ENCODE measurements at regions not wholly inside any gene's neighbourhood (a gene's known extent, or its start where the extent isn't known, plus 50 kb on each side); places are given as distances from the start of the nearest gene placed in this dataset.
"Not testable (repeated sequence)": the region's sequence is repeated elsewhere in the genome, so short reads cannot be mapped to it uniquely, and the experiment has no call there.

DNA sequence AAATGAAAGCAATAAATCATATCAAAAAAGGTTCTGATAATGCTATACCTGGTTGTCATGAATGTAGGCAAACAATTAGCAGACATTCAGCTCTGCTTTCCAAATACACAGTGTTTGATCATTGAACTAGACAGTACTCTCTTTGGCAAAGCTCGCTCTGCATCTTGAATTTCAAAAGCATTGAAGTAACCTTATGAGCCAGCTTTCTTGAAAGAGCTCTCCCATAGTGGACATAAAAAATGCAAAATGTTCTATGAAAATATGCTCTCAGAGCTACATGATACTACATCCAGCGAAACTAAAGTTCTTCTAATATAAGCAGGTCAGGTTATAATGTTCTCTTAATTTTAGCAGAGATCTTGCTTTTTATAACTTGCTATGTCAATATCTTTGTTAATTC lies 533.4 kb downstream of the CSNK1G3 start:
- no peak for DNase-seq

DNA sequence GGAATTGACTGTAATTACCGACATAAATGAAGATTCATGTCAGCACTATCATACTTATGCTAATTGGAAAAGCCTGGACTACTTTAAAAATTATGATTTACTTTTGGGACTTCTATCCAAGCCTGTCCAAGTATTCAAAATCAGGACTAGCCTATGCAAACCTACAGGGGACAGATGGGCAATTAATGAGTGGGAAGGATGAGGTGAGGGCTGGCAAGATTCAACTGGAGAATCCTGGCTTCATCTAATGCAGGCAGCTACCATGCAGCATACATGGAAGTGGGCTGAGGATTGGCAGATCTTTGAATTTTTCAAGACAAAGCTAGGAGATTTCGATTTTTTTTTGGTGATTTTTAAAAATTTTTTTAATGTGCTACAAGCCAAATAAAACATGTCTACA lies 532.6 kb downstream of the CSNK1G3 start:
- DNase-seq, result no peak

DNA sequence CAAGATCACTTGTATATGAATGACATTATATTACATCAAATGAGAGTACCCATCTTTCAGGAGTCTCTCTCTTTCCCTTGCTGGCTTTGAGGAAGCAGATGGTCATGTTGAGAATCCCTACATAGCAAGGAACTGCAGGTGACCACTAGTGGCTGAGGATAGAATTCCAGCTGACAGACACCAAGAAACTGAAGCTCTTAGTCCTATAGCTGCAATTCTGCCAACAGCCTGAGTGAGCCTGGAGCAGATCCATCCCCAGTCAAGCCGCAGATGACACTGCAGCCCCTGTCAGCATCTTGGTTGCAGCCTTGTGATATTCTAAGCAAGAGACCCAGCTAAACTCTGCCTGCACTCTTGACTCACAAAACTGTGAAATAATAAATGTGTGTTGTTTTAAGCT lies 531.5 kb downstream of the CSNK1G3 start:
- no peak for DNase-seq

DNA sequence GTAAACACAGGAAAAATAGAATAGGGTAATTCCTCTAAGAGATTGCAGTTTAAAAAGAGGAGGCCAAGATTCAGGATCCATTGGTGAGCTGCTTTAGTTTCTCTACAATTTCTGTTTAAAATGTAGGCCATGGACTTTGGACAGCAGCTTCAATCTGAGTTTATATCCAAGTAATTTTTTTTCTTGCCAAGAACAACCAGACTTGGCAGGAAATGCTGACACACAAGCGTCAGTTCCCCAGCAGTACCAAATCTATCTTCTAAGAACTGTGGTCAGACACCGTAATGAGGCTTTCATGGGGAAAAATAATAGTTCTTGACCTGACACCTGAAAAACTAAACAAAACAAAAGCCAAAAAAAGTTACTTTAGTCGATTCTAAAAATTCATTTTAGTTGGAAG lies 528.8 kb downstream of the CSNK1G3 start:
- DNase-seq, result no peak

DNA sequence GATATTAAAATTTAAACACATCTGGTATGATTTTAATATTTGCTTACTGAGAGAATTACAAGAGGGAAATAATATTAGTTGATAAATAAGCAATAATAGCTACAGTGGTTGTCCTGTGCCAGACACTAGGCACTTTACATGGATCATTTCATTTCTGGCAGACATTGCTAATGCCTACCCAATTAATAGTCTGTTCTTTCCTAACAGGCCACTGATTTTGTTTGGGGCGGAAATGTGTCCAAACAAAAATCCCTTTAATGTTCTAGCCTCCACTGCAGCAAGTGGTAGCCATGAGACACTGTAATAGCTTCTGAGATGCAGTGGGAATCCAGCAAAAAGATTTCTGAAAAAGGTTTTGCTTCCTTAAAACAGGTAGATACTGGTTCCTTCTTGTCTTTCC lies 527.4 kb downstream of the CSNK1G3 start:
- DNase-seq, result no peak

DNA sequence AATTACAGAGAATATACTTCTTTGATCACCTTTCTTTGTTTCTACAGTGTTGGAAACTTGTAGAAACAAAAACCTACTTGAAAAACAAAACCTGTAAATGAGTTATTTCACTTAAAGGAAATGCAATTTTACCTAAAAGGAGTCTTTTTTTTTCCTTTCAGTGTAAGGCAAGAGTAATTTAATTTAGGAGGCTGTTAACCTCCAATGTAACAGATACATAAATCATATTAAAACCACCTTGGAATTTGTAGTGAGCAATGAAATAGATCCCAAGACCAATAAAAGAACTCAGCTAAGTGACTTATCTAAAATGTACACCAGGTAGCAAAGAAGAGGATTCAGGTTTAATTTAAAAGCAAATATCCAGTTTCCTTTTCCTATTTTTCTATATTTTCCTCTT lies 524.8 kb downstream of the CSNK1G3 start:
- no peak for DNase-seq

DNA sequence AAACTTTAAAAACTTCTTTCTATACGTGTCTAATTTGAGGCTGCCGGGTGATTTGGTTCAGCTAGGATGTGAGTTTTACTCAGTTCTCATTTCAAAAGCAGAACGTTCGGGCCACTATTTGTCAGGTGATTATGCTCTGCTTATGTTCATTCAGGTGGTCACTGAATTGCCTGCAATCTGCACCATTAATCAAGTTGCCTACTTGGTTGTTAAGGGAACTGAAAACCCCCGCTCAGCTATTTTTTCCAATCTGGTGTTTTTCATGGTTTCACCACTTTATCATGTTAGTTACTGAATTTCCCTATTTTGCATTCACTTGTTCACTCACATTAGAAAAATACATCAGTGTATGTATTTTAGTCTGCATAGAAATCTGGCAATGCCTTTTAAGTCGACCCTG lies 523.0 kb downstream of the CSNK1G3 start:
- DNase-seq, result no peak

DNA sequence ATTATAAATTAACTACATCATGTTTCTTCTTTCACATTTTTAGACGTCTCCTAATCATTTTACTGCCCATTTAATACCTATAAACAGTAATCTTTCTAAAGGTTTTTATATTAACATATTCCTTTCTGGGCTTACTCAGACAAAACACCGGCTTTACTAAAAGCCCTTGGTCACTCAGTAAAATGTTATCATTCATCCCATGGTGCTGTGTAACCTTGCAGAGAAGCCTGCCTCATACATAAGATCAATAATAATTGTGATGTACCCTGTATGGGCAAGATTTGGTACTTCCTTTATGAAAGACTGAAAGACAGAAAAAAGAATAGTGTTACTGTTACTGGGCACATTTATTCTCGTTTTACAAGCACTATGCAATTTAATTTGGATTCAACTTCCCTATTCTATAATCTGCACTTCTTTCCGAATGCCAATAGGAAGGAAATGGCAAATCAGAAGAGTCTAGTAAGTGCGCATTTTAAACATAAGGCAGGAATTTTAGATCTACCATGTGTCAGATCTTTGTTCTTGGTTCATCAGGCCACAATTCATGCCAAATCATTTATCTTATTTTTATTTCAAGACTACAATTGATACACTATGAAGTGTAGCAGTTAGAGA lies 522.2 kb downstream of the CSNK1G3 start:
- DNase-seq, result no peak

DNA sequence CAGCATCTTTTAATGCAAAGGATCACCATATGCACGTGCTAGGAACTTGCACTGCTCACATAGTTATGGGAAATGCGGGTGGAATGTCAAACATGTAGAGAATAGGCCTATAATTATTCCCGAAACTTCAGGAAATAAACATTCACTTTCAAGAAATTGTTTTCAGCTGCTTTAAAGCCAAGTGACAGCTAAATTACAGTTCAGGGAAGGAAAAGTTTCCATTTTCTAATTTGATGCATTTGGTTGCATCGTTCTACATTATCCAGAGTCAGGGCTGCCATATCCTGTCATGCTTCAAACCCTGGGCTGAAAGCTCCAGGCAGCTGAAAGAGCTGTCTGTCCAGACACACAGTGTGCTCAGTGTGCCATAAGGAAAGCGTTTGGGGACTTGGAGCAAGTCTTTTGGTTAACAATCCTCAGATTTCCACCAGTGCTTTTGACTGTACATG lies 518.1 kb downstream of the CSNK1G3 start:
- no peak for DNase-seq

DNA sequence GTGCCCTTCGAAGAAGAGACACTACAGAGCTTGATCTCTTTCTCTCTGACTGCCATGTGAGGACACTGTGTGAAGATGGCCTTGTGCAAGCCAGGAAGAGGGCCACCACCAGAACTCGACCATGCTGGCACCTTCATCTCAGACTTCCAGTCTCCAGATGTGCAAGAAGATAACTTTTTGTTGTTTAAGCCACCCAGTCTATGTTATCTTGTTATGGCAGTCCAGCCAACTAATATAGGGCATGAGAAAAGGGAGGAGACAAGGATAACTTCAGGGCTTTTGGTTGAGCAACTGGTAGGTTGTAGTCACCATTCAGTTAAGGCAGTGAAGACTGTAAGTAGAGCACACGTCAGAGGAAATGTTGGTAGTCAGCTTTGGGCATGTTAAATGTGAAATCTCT lies 515.5 kb downstream of the CSNK1G3 start:
- DNase-seq, result no peak

DNA sequence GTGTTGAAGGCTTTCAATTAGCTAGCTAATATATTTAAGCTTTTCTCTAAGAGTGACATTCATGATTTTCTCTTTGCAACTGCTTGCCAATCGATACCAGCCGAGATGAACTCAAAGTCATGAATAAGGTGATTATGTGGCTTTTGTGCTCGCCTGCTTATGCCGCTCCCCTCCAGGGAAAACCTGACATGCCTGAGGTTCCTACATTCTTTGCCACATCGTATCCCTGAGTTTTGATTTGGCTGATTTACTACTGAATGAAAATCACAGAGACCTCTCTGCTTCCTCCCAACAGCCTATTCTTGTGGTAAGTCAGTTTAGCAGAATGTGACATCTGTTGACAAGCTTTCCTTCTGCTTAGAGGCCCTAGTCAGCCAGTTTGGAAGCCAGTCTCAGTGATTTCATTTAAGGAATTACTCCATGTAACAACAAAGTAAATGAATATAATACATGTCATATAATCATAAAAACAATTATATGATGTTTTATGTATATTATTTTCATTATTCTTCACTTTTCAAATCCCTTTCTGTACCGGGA lies 513.4 kb downstream of the CSNK1G3 start:
- no peak for DNase-seq

DNA sequence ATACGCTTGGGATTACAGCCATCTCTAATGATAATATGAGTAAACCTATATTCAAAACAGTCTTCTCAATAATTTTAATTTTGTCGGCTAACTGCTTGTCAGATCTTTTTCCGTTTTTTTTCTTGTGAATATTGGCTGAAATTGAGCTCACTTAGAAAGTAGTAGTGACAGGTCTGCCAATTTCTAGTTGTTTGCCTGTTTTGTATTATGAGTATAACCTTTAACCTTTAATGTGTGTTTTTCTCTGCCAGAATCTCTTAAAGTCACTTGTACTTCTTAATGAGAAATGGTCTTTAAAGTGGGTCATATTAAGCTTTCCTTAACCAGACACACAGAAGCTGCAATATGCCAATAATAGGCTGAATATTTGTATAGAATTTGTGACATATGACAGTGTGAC lies 511.0 kb downstream of the CSNK1G3 start:
- DNase-seq, result no peak

DNA sequence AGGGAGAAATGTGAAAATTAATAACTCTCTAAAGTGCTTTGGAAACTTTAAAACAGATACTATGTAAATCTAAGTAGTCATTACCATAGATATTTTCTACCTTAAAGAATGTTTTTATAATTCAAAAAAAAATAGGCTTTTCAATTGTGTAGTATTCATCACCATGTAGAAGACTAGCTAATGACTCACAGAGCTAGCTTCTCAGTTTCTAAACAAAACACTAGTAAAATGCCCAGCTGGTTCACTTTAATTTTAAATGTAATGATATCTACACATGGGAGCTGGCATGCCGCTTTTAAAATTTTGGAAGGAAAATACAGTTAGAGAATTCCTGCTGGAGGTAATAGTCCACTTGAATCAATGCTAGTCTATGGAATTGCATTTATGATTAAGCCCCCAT lies 509.8 kb downstream of the CSNK1G3 start:
- DNase-seq, result no peak

DNA sequence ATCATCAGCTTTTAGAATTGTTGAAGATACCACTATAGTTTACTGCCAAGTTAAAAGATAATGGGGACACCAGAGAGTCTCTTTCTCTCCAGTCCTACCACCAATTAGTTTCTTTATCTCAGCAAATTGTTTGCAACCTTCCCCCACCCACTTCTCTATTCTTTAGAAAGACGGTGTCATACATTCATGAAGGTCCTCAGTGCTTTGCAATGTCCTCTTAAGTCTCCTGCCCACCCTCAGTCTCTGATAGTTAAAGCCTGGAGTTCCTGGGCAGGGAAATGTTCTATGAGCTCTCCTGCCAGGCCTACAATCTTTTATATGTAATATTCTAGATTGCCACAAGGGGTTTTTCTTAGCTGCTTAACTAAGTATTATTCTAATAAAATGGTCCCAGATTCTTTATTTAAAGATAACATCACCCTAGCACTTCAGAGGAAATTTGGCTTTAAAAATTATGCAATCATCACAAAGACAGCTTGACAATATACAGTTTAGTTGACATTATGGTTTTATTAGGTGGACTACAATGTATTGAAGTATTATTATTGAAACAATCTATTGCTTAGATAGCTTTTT lies 509.2 kb downstream of the CSNK1G3 start:
- DNase-seq, result no peak

DNA sequence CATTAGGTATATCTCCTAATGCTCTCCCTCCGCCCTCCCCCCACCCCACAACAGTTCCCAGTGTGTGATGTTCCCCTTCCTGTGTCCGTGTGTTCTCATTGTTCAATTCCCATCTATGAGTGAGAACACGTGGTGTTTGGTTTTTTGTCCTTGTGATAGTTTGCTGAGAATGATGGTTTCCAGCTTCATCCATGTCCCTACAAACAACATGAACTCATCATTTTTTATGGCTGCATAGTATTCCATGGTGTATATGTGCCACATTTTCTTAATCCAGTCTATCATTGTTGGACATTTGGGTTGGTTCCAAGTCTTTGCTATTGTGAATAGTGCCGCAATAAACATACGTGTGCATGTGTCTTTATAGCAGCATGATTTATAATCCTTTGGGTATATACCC lies 505.3 kb downstream of the CSNK1G3 start:
- DNase-seq, result not testable (repeated sequence)

DNA sequence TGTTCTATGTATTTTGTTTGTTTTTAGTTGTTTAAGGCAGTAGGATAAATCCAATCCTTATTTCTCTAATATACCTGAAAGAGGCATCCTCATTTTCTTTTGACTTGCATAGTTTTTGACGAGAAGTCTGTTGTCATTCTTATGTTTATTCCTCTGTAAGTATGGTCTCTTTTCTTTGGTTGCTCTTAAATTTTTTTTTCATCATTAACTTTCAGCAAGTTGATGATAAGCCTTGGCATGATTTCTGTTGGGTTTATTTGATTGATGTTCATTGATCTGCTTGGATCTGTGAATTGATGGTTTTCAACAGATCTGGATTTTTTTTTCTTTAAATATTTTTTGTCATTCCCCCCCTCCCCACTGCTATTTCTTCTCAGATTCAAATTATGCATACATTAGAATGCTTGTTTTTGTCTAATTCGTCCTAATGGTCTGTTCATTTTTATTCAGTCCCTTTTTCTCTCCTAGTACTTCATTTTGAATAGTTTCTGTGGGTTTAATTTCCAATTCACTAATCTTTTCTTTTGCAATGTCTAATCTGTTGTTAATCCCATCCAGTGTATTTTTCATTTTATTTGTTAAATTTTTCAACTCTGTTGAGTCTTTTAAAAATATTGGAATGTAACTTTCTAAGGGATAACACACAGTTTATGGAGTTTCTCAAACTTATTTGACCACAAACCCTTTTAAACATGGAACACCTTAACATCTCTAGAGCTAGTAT lies 495.9 kb downstream of the CSNK1G3 start:
- DNase-seq, result no peak

DNA sequence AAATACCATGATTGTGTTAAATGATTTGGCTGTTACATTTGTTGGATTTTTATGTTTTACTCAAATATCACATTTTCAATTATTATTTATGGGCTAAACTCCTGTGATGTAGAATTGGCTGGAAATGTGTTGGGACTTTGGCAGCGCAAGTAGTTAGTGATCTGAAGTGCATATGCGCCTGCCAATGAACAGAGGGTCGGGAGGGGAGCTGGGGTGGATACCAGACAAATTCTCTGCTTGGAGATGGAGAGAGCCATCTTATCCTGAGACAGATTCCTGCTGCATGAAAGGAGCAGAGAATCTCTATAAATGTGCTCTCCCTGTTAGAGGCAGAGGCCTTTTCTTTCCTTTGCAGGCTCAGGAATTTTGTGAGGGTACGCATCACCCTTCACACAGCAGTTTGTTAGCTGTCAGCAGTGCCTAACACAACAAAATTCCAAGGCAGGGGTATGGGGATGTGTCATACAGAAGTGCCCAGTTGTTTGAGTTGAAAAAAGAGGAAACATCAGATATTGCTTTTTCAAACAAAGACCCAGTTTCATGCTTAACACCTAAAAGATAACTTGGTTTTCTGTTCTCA lies 489.1 kb downstream of the CSNK1G3 start:
- no peak for DNase-seq

DNA sequence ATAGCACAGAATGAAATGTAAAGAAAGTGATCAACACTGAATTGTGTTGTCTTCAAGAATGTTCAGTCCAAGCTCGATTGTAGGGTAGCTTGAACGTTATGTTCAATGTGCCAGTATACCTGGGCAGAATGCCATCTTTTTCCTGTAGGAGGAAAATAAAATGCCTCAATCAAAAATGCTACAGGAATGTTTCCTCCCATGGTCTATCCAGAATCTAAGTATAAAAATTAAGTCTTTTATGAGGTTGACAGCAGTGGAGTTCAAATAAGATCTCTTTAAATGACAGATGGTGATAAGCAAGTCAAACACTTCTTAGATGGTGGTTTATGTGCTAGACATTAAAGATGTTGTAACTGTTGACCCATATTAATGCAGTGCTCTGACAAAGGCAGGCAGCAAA lies 488.6 kb downstream of the CSNK1G3 start:
- DNase-seq, result no peak

DNA sequence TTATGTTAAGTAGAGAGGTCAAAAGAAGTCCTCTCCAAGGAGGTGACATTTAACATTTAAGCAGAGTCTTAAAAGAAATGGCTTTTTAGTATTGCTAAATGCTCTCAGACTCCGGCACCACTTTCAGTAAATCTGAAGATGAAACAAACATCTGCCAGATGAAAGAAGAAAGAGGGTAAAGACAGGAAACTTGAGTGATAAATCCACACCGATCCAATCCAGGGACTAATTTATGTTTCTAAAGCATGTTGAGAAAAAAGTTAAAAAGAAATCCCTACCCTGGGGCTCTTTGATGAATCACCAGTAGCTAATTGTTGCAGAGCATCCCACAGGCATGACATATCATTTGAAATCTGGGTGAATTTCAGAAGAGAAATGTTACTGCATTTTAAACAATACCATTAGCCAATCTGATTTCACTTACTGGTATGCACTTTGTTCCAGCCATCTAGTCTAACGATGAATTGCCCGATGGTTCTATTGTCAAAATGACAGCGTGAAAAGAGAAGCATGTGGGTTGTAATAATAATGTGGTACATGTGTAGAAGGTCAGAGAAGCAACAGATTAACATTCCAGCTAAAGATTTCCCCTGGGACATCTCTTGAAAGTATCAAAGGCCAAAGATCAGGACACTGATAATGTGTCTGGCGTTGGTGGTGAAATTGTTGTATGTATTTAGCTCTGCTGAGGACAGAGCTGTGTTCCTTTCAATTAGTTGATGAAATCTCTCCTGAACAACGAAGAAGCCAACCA lies 485.7 kb downstream of the CSNK1G3 start:
- no peak for DNase-seq

DNA sequence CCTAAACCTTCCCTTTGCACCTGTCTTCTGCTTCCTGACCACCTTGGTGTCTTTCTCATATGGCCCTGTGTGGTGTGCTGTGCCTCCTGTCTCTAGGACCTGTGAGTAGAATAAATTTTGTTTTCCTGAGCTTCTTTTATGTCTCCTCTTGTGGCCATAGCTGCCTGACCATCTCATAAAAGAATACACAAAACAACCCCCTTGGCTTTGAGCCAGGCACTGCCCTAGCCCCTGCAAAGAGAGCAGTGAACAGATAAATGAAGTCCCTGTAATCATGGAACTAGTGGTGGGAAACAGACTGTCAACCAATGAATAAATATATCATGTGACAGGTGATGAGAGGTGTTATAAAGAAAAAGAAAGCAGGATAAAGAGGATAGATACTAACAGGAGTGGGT lies 485.1 kb downstream of the CSNK1G3 start:
- no peak for DNase-seq

DNA sequence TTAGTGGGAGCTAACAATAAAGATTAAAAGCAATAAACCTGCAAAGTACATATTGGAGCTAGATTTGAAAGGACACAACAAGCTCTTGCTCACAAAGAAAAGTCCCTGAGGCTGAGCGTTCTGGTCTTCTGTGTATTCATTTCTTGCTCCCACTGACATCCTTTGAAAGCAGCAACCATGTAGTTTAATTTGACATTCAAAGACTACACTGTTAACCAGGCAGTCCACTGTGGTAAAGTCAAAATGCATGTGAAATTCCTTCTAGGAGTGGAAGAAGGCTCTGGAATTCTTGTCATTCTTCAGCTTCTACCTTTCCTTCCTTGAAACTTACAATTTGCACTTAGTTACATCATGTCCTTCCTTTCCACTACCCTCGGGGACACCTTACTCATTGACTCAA lies 480.7 kb downstream of the CSNK1G3 start:
- DNase-seq, result no peak

DNA sequence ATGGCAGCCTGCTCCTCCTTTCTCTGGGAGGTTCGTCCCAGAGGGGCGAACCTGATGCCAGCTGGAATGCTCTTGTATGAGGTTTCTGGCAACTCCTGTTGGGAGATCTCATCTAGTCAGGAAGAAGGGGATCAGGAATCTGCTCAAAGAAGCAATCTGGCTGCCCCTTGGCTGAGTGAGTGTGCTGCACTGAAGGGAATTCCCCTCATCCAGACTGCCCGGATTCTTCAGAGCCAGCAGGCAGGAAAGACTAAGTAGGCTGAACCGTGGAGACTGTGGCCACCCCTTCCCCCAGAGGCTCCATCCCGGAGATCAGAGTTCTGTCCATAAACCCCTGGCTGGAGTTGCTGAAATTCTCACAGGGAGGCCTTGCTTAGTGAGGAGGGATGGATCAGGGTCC lies 476.0 kb downstream of the CSNK1G3 start:
- DNase-seq, result no peak

DNA sequence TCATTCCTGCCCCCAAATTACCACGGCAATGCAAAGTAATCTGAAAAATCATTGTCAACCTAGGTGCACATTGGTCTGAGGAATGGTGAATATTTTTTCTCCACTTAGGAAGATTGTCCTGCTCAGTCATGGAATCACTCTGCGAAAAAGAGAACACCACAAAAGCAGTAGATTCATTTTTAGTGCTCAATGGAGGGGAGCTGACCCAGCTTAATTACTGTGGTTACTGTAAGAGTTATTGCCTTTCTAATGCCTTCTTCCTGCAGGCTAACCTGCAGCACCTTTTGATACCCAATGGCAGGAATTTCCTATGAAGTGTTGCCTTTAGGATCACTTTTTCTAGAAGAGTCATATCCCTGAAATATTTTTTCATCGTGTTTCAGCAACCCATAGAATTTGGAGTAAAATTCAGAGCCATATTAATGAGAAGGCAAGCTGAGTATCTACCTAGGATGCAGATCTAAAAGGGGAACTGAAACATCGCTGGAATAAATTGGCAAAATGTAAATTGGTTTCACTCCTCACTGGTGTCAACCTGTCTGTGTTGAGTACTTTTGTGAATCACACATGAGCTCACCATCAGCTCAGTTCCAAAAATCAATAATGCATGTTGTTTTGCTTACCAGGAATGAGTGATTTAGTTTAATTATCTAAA lies 464.5 kb downstream of the CSNK1G3 start:
- no peak for DNase-seq

Measured in activated CD4-positive, alpha-beta T cell treated with anti-CD3 and anti-CD28 coated beads, Interleukin-2, amount 50 U/mL, for 1 hour (primary cell).